Myocyte (in vitro differentiated cells): ENCODE measurements at regions not wholly inside any gene's neighbourhood (a gene's known extent, or its start where the extent isn't known, plus 50 kb on each side); places are given as distances from the start of the nearest gene placed in this dataset.
"Not testable (repeated sequence)": the region's sequence is repeated elsewhere in the genome, so short reads cannot be mapped to it uniquely, and the experiment has no call there.

Source experiments
- DNase-seq: peaks from one replicate; pipeline ENCODE4 v3.0.0-alpha.2; 2012; ENCODE audit warnings: low read depth

GRCh38 chrX:40945361-40945713 lies 139.9 kb upstream of the USP9X start:
- DNase-seq = peak; percentile 88

- DNase-seq = peak; percentile 79
Observed at GRCh38 chrX:40947276-40947675, 138.0 kb upstream of the USP9X start.

GRCh38 chrX:40949071-40949470 lies 136.2 kb upstream of the USP9X start:
- no peak for DNase-seq

- no peak for DNase-seq
Observed at GRCh38 chrX:40950546-40950945, 134.7 kb upstream of the USP9X start.

GRCh38 chrX:40951407-40951806 lies 133.8 kb upstream of the USP9X start:
- not testable (repeated sequence) for DNase-seq

- DNase-seq = no peak
Observed at GRCh38 chrX:40952855-40953254, 132.4 kb upstream of the USP9X start.

- no peak for DNase-seq
Observed at GRCh38 chrX:40953369-40953768, 131.9 kb upstream of the USP9X start.

GRCh38 chrX:40960041-40960440 lies 125.2 kb upstream of the USP9X start:
- DNase-seq = peak; percentile 28

GRCh38 chrX:40962793-40963407 lies 122.3 kb upstream of the USP9X start:
- DNase-seq = no peak

GRCh38 chrX:40964008-40964407 lies 121.2 kb upstream of the USP9X start:
- no peak for DNase-seq

GRCh38 chrX:40964633-40965586 lies 120.3 kb upstream of the USP9X start:
- peak; percentile 34 for DNase-seq

- no peak for DNase-seq
Observed at GRCh38 chrX:40966213-40966820, 118.9 kb upstream of the USP9X start.

GRCh38 chrX:40968180-40968579 lies 117.1 kb upstream of the USP9X start:
- no peak for DNase-seq

GRCh38 chrX:40971736-40972135 lies 113.5 kb upstream of the USP9X start:
- DNase-seq = no peak

- DNase-seq = no peak
Observed at GRCh38 chrX:40973619-40974018, 111.6 kb upstream of the USP9X start.

- DNase-seq = no peak
Observed at GRCh38 chrX:40975951-40976350, 109.3 kb upstream of the USP9X start.

GRCh38 chrX:40976981-40977380 lies 108.3 kb upstream of the USP9X start:
- no peak for DNase-seq

GRCh38 chrX:40984962-40985361 lies 100.3 kb upstream of the USP9X start:
- no peak for DNase-seq

GRCh38 chrX:40987413-40987812 lies 97.8 kb upstream of the USP9X start:
- no peak for DNase-seq

GRCh38 chrX:40988100-40988499 lies 97.1 kb upstream of the USP9X start:
- no peak for DNase-seq

- not testable (repeated sequence) for DNase-seq
Observed at GRCh38 chrX:40993395-40993794, 91.8 kb upstream of the USP9X start.

GRCh38 chrX:40996886-40997530 lies 88.2 kb upstream of the USP9X start:
- DNase-seq = peak; percentile 57
